ENCODE measurements at regions not wholly inside any gene's neighbourhood (a gene's known extent, or its start where the extent isn't known, plus 50 kb on each side); places are given as distances from the start of the nearest gene placed in this dataset.
A peak's percentile ranks its signal among the peaks of the same experiment; 100 is the strongest.

DNA sequence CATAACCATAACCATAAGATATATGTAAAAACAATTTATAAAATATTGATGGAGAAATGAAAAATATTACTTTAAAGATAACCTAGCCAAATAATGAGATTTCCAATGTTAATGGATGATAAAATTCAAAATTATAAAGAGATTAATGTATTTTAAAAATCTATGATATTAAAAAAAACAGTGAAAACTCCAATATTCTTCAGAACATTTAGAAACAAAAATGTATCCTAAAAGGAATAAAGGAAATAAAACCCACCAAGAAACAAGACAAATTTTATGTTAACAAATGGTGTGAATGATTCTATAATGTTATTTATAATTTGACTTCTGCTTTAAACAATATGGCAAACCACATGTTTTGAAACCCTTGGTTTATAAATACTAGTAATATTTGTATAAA is 1587.8 kb downstream of the PCDH9 start:
- no peaks in the 10 kb centered on the region for H3K9me3 ChIP-seq (ENCODE audit: low read depth, low read length)
- no peak overlapping the region for H2AFZ ChIP-seq (ENCODE audit: low read length)
- no peak for DNase-seq (ENCODE audit: insufficient read length, low spot score, missing footprints)
- no peak overlapping the region for H3K4me3 ChIP-seq (ENCODE audit: insufficient read depth, low read length)
- H3K27ac ChIP-seq (ENCODE audit: low read depth, low read length): no peak overlapping the region
- H4K20me1 ChIP-seq (ENCODE audit: insufficient read depth, low read length): no peaks in the 10 kb centered on the region
- no peaks in the 10 kb centered on the region for H3K27me3 ChIP-seq (ENCODE audit: insufficient read depth, low read length)
- TF ChIP-seq, protein P1, sequence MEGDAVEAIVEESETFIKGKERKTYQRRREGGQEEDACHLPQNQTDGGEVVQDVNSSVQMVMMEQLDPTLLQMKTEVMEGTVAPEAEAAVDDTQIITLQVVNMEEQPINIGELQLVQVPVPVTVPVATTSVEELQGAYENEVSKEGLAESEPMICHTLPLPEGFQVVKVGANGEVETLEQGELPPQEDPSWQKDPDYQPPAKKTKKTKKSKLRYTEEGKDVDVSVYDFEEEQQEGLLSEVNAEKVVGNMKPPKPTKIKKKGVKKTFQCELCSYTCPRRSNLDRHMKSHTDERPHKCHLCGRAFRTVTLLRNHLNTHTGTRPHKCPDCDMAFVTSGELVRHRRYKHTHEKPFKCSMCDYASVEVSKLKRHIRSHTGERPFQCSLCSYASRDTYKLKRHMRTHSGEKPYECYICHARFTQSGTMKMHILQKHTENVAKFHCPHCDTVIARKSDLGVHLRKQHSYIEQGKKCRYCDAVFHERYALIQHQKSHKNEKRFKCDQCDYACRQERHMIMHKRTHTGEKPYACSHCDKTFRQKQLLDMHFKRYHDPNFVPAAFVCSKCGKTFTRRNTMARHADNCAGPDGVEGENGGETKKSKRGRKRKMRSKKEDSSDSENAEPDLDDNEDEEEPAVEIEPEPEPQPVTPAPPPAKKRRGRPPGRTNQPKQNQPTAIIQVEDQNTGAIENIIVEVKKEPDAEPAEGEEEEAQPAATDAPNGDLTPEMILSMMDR (IDR thresholded peaks at IDR 0.05; ENCODE audit: extremely low read depth, low read depth, low read length): no peak
- no peaks in the 10 kb centered on the region for H3K79me2 ChIP-seq (ENCODE audit: insufficient read depth, low read length)
- no peaks in the 10 kb centered on the region for H3K4me1 ChIP-seq (ENCODE audit: insufficient read depth, low read length)
- no peaks in the 10 kb centered on the region for H3K36me3 ChIP-seq (ENCODE audit: insufficient read depth, low read length)
- no peak overlapping the region for H3K4me2 ChIP-seq (ENCODE audit: insufficient read depth, low read length)

DNA sequence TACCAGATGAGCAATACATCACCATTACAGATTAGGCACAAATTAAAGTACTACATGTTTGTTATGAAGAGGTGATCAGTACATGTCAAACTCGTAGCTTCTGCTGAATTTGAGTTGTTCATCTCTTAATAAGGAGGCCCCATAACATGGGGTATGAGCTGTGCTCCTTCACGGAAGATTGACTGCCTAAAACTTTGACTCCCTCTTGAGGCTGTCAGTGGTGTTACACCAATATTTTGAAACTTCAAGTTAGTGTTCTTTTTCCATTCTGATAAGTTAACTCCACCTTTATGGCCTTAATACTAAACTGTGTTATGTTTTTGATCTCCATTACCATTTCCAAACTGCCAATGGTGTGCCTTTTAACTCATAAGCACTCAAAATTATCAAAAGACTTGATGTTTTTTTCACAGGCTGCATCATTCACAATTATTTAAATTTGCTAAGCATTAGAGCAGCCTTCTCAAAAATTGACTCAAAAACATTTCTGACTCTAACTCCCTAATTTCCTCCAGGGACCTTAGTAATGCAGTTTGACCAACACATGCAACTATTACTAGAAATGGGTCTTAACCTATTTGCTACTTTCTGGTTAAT is 1591.5 kb downstream of the PCDH9 start:
- Histone ChIP-seq H2AFZ (ENCODE audit: low read length) (peak overlapping the region; percentile 27), H3K27ac (ENCODE audit: low read depth, low read length) (no peak overlapping the region), H3K4me1 (ENCODE audit: insufficient read depth, low read length) (no peaks in the 10 kb centered on the region), H3K79me2 (ENCODE audit: insufficient read depth, low read length) (no peaks in the 10 kb centered on the region), H4K20me1 (ENCODE audit: insufficient read depth, low read length) (no peaks in the 10 kb centered on the region), H3K9me3 (ENCODE audit: low read depth, low read length) (no peaks in the 10 kb centered on the region), H3K36me3 (ENCODE audit: insufficient read depth, low read length) (no peaks in the 10 kb centered on the region), H3K4me3 (ENCODE audit: insufficient read depth, low read length) (no peak overlapping the region), H3K4me2 (ENCODE audit: insufficient read depth, low read length) (no peak overlapping the region), H3K27me3 (ENCODE audit: insufficient read depth, low read length) (no peaks in the 10 kb centered on the region)
- peak; percentile 58 for DNase-seq (ENCODE audit: insufficient read length, low spot score, missing footprints)
- TF ChIP-seq, protein P1 (IDR thresholded peaks at IDR 0.05; ENCODE audit: extremely low read depth, low read depth, low read length): peak; percentile 75

DNA sequence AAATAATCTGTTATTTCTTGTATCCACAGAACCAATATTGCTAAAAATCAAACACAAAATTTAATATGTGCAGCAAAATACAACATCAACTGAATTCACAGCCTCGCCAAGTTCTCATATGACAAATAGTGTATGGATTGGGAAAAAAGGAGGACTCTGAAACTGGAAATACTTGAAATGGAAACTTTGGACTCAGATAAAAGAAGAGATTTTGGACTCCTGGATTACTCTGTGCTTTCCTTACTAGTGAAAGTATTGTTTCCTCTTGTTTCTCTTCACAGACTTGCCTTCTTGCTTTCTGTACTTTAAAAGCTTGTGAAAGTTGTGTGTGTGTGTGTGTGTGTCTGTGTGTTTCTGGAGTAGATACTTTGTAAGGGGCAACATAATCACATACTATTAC is 1596.3 kb downstream of the PCDH9 start:
- no peaks in the 10 kb centered on the region for H3K79me2 ChIP-seq (ENCODE audit: insufficient read depth, low read length)
- no peaks in the 10 kb centered on the region for H4K20me1 ChIP-seq (ENCODE audit: insufficient read depth, low read length)
- no peak for DNase-seq (ENCODE audit: insufficient read length, low spot score, missing footprints)
- H3K36me3 ChIP-seq (ENCODE audit: insufficient read depth, low read length): no peaks in the 10 kb centered on the region
- H3K4me1 ChIP-seq (ENCODE audit: insufficient read depth, low read length): no peaks in the 10 kb centered on the region
- TF ChIP-seq, protein P1 (IDR thresholded peaks at IDR 0.05; ENCODE audit: extremely low read depth, low read depth, low read length): no peak
- no peak overlapping the region for H3K4me2 ChIP-seq (ENCODE audit: insufficient read depth, low read length)
- no peak overlapping the region for H3K4me3 ChIP-seq (ENCODE audit: insufficient read depth, low read length)
- no peak overlapping the region for H3K27ac ChIP-seq (ENCODE audit: low read depth, low read length)
- H3K27me3 ChIP-seq (ENCODE audit: insufficient read depth, low read length): no peaks in the 10 kb centered on the region
- no peak overlapping the region for H2AFZ ChIP-seq (ENCODE audit: low read length)
- H3K9me3 ChIP-seq (ENCODE audit: low read depth, low read length): no peaks in the 10 kb centered on the region

DNA sequence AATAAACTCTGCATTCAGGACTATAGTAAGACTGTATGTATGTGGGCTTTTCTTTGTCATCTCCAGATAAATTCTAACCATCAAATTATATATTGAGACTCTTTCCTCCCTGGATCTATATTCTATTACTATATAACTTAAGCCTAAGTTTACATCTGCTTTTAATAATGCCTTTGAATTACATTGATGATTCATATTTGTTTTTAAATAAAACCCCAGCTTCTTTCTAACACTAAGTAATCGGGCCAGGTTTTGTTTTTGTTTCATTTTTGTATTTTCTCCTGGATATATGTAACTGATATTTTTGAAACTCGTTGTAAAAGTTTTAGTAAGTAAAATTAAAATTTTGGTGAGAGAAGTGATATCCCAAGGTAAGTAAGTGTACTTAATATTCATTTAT is 1599.1 kb downstream of the PCDH9 start:
- no peaks in the 10 kb centered on the region for H3K27me3 ChIP-seq (ENCODE audit: insufficient read depth, low read length)
- no peaks in the 10 kb centered on the region for H3K4me1 ChIP-seq (ENCODE audit: insufficient read depth, low read length)
- H3K4me3 ChIP-seq (ENCODE audit: insufficient read depth, low read length): no peak overlapping the region
- H3K27ac ChIP-seq (ENCODE audit: low read depth, low read length): no peak overlapping the region
- no peak for DNase-seq (ENCODE audit: insufficient read length, low spot score, missing footprints)
- H3K4me2 ChIP-seq (ENCODE audit: insufficient read depth, low read length): no peak overlapping the region
- TF ChIP-seq, protein P1 (IDR thresholded peaks at IDR 0.05; ENCODE audit: extremely low read depth, low read depth, low read length): no peak
- no peaks in the 10 kb centered on the region for H3K36me3 ChIP-seq (ENCODE audit: insufficient read depth, low read length)
- no peak overlapping the region for H2AFZ ChIP-seq (ENCODE audit: low read length)
- no peaks in the 10 kb centered on the region for H4K20me1 ChIP-seq (ENCODE audit: insufficient read depth, low read length)
- H3K9me3 ChIP-seq (ENCODE audit: low read depth, low read length): no peaks in the 10 kb centered on the region
- H3K79me2 ChIP-seq (ENCODE audit: insufficient read depth, low read length): no peaks in the 10 kb centered on the region

All from osteoblast (primary cell).